Endodermal cell (in vitro differentiated cells): ENCODE measurements at regions not wholly inside any gene's neighbourhood (a gene's known extent, or its start where the extent isn't known, plus 50 kb on each side); places are given as distances from the start of the nearest gene placed in this dataset.

Source experiments
- DNase-seq: peaks from one replicate; pipeline ENCODE4 v3.0.0-alpha.2; 2017
- H3K27ac ChIP-seq: 2 replicates; pipeline ENCODE4 v1.5.1; 2013; ENCODE audit warnings: mild to moderate bottlenecking, low read depth, low read length, moderate library complexity
- H3K27me3 ChIP-seq: 2 replicates; pipeline ENCODE4 v1.6.1; 2013; ENCODE audit warnings: mild to moderate bottlenecking, low read length, moderate library complexity; ENCODE audit not compliant: insufficient read depth, control insufficient read depth, poor library complexity, severe bottlenecking
- H3K36me3 ChIP-seq: 2 replicates; pipeline ENCODE4 v1.7.0; 2013; ENCODE audit warnings: mild to moderate bottlenecking, low read length, moderate library complexity; ENCODE audit not compliant: control insufficient read depth, insufficient read depth
- H3K4me1 ChIP-seq: one replicate; pipeline ENCODE4 v1.7.0; 2013; ENCODE audit warnings: low read length; ENCODE audit not compliant: control insufficient read depth, insufficient read depth
- H3K4me3 ChIP-seq: 2 replicates; pipeline ENCODE4 v1.5.1; 2013; ENCODE audit warnings: mild to moderate bottlenecking, low read length, moderate library complexity
- H3K9ac ChIP-seq: 2 replicates; pipeline ENCODE4 v1.6.1; 2013; ENCODE audit warnings: mild to moderate bottlenecking, low read length, moderate library complexity; ENCODE audit not compliant: poor library complexity, severe bottlenecking; ENCODE audit errors: extremely low read depth
- H3K9me3 ChIP-seq: 2 replicates; pipeline ENCODE4 v1.6.1; 2013; ENCODE audit warnings: mild to moderate bottlenecking, low read length, moderate library complexity; ENCODE audit not compliant: control insufficient read depth
- H3K27ac Mint-ChIP-seq: 2 replicates; pipeline ENCODE4 v1.8.0; 2020; ENCODE audit warnings: mixed read lengths
- H3K27me3 Mint-ChIP-seq: 2 replicates; pipeline ENCODE4 v1.8.0; 2021; ENCODE audit warnings: mild to moderate bottlenecking, mixed read lengths; ENCODE audit not compliant: insufficient read depth
- H3K36me3 Mint-ChIP-seq: 2 replicates; pipeline ENCODE4 v1.8.0; 2020; ENCODE audit warnings: low read depth, mixed read lengths
- H3K4me1 Mint-ChIP-seq: 2 replicates; pipeline ENCODE4 v1.8.0; 2020; ENCODE audit warnings: mixed read lengths
- H3K4me3 Mint-ChIP-seq: 2 replicates; pipeline ENCODE4 v1.8.0; 2020; ENCODE audit warnings: mild to moderate bottlenecking, moderate library complexity, mixed read lengths
- H3K9me3 Mint-ChIP-seq: 2 replicates; pipeline ENCODE4 v1.8.0; 2020; ENCODE audit warnings: mild to moderate bottlenecking, mixed read lengths
- CTCF ChIP-seq: fragments of 200-600 bp; sonication (generic); conservative IDR thresholded peaks from 2 replicates; pipeline ENCODE4 v1.5.0; 2021; ENCODE audit warnings: antibody characterized with exemption, mild to moderate bottlenecking
- WGBS, 2 experiments: methylation state at CpG; one replicate each; pipeline versions ENCODE4 v1.1.5 to v1.1.7; 2013; ENCODE audit warnings: missing lambda C conversion rate in 2 of 2, mixed read lengths in 1 of 2; ENCODE audit not compliant: insufficient coverage in 1 of 2, insufficient read length in 1 of 2; 5-methylcytosine and 5-hydroxymethylcytosine counted together

DNA sequence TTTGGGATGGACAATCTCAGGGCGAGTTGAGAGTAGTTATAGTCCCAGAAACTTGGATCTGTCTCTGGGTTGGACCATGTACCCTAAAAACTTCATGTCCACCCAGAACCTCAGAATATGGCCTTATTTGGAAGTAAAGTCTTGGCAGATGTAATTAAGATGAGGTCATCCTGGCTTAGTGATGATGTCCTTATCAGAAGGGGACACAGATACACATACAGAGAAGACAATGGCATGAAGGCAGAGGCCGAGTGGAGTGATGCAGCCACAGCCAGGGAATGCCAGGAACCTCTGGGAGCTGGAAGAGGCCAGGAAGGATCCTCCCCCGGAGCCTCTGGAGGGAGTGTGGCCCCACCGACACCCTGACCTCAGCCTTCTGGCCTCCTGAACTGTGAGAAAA lies 61.2 kb upstream of the STX18 start:
- H3K27me3 Mint-ChIP-seq: peaks cover 6% of the 10 kb centered on the region
- no peak overlapping the region for H3K4me3 ChIP-seq
- 86 to 93% methylated on average over 2 to 4 of the region's 4 CpGs for WGBS, 2 experiments
- no peaks in the 10 kb centered on the region for H3K36me3 ChIP-seq
- H3K4me1 ChIP-seq: no peaks in the 10 kb centered on the region
- no peak for TF ChIP-seq CTCF
- no peak overlapping the region for H3K9ac ChIP-seq
- H3K9me3 Mint-ChIP-seq: no peaks in the 10 kb centered on the region
- no peak overlapping the region for H3K27ac Mint-ChIP-seq
- H3K27me3 ChIP-seq: no peaks in the 10 kb centered on the region
- DNase-seq: no peak
- peaks cover 4% of the 10 kb centered on the region for H3K36me3 Mint-ChIP-seq
- H3K4me3 Mint-ChIP-seq: no peak overlapping the region
- H3K9me3 ChIP-seq: no peaks in the 10 kb centered on the region
- H3K4me1 Mint-ChIP-seq: peaks cover 25% of the 10 kb centered on the region
- no peak overlapping the region for H3K27ac ChIP-seq

GRCh38 chr4:4602468-4602867 lies 60.6 kb upstream of the STX18 start:
- H3K9me3 Mint-ChIP-seq: no peaks in the 10 kb centered on the region
- no peak overlapping the region for H3K27ac Mint-ChIP-seq

DNA sequence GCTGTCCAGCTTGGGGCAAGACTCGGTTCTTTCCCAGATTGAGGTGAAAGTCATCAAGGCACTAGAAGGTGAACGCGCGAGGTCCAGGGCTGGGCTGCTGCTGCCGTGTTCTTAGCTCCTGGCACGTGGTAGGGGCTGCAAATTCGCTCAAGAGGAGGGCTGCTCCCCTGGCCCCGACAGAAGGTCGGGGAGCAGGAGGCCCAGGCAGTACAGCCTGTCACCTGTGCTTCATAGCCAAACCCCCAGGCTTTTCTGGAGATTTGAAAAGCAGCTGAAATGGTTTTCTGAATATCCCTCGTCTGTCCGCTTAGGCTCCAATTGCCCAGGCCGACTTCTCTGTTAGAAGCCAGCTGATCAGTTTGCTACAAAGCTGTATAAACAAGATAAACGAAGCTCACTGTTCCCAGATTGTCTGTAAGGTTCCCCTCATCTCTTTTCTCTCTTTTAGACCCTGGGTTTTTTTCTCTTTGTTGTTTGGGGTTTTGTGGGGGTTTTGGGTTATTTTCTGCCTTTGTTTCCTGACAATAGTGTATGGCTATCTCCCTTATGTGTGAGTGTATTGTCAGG lies 60.0 kb upstream of the STX18 start:
- 90 to 92% methylated on average over 9 to 13 of the region's 13 CpGs for WGBS, 2 experiments
- H3K27me3 ChIP-seq: no peaks in the 10 kb centered on the region
- Mint-ChIP-seq H3K4me3 (no peak overlapping the region), H3K27me3 (peaks cover 6% of the 10 kb centered on the region), H3K36me3 (peaks cover 4% of the 10 kb centered on the region), H3K9me3 (no peaks in the 10 kb centered on the region), H3K27ac (no peak overlapping the region), H3K4me1 (peaks cover 17% of the 10 kb centered on the region)
- H3K27ac ChIP-seq: no peak overlapping the region
- H3K9ac ChIP-seq: no peak overlapping the region
- no peaks in the 10 kb centered on the region for H3K4me1 ChIP-seq
- TF ChIP-seq CTCF: no peak
- H3K9me3 ChIP-seq: peaks cover under 1% of the 10 kb centered on the region
- no peak overlapping the region for H3K4me3 ChIP-seq
- no peaks in the 10 kb centered on the region for H3K36me3 ChIP-seq
- no peak for DNase-seq

More at GRCh38 chr4:4602468-4602867, 60.6 kb upstream of the STX18 start:
- H3K9ac ChIP-seq: no peak overlapping the region
- no peak overlapping the region for H3K27ac ChIP-seq
- no peaks in the 10 kb centered on the region for H3K27me3 ChIP-seq
- no peak for DNase-seq
- TF ChIP-seq CTCF: no peak
- no peaks in the 10 kb centered on the region for H3K4me1 ChIP-seq
- H3K36me3 Mint-ChIP-seq: peaks cover 4% of the 10 kb centered on the region
- no peaks in the 10 kb centered on the region for H3K9me3 ChIP-seq
- 94 to 100% methylated on average over 2 of the region's 2 CpGs for WGBS, 2 experiments
- H3K4me3 Mint-ChIP-seq: no peak overlapping the region
- H3K27me3 Mint-ChIP-seq: peaks cover 6% of the 10 kb centered on the region
- no peaks in the 10 kb centered on the region for H3K36me3 ChIP-seq
- H3K4me3 ChIP-seq: no peak overlapping the region
- peaks cover 19% of the 10 kb centered on the region for H3K4me1 Mint-ChIP-seq
